ENCODE measurements at regions not wholly inside any gene's neighbourhood (a gene's known extent, or its start where the extent isn't known, plus 50 kb on each side); places are given as distances from the start of the nearest gene placed in this dataset.

GRCh38 chr12:87772401-87772800 lies 256.8 kb downstream of the C12orf50 start:
- CTCF ChIA-PET: no interaction called here
- DNase-seq (ENCODE audit: low read depth, low spot score) (no peak), FAIRE-seq (no peak)
- dilution Hi-C loops (cut with MboI; ENCODE audit: extremely low pct_ligation_motif_present, low sequenced_read_pairs): no loop called here
- POLR2A ChIA-PET: no interaction called here
- H3K4me3 ChIP-seq (replicated peaks in 1 of 3; ENCODE audit: insufficient read depth in 1 of 3, low read depth in 1 of 3, low read length in 3 of 3): no peak overlapping the region
- no peak overlapping the region for H3K9ac ChIP-seq (replicated peaks; ENCODE audit: extremely low read depth, insufficient read depth, low read length)
- H2AFZ ChIP-seq (ENCODE audit: low read depth, low read length): no peak overlapping the region
- no peaks in the 10 kb centered on the region for H3K4me1 ChIP-seq (ENCODE audit: control insufficient read depth, extremely low read depth, insufficient read depth, low read length)
- no peaks in the 10 kb centered on the region for H3K9me3 ChIP-seq (replicated peaks; ENCODE audit: control insufficient read depth, insufficient read depth, low read length)
- H3K36me3 ChIP-seq (ENCODE audit: control insufficient read depth in 2 of 2, extremely low read depth in 1 of 2, insufficient read depth in 2 of 2, low read length in 2 of 2): no peaks in the 10 kb centered on the region
- no peak overlapping the region for H3K27ac ChIP-seq (ENCODE audit: insufficient read depth, low read depth, low read length)
- no peaks in the 10 kb centered on the region for H3K79me2 ChIP-seq (ENCODE audit: control insufficient read depth, insufficient read depth, low read length)
- H4K20me1 ChIP-seq (replicated peaks; ENCODE audit: control insufficient read depth, extremely low read depth, insufficient read depth, low read length): no peaks in the 10 kb centered on the region
- H3K9me1 ChIP-seq (replicated peaks; ENCODE audit: control insufficient read depth, extremely low read depth, insufficient read depth, low read length): no peaks in the 10 kb centered on the region
- no peak overlapping the region for H3K4me2 ChIP-seq (ENCODE audit: insufficient read depth, low read length)
- TF ChIP-seq MAX (IDR thresholded peaks at IDR 0.05; ENCODE audit: insufficient read depth, insufficient read length) (no peak), FOS (IDR thresholded peaks at IDR 0.05; ENCODE audit: borderline replicate concordance, insufficient read depth, low read length) (no peak), CTCF (IDR thresholded peaks at IDR 0.05; ENCODE audit: extremely low read depth in 1 of 2, insufficient read depth in 1 of 2, low read depth in 1 of 2, low read length in 2 of 2) (no peak), EZH2 (IDR thresholded peaks at IDR 0.05; ENCODE audit: borderline replicate concordance, low read depth, low read length, severe bottlenecking) (no peak), GATA2 (IDR thresholded peaks at IDR 0.05; ENCODE audit: insufficient read depth, insufficient read length, low read depth, low read length) (no peak), POLR2A (IDR thresholded peaks at IDR 0.05; ENCODE audit: low read depth, low read length) (no peak), MYC (IDR thresholded peaks at IDR 0.05; ENCODE audit: low read depth, low read length) (no peak), JUN (IDR thresholded peaks at IDR 0.05; ENCODE audit: borderline replicate concordance, insufficient read depth, insufficient read length, low read depth) (no peak), POLR2AphosphoS5 (IDR thresholded peaks at IDR 0.05; ENCODE audit: insufficient read depth, low read depth, low read length) (no peak)
- intact Hi-C loops (cut with micrococcal nuclease): no loop called here
- H3K27me3 ChIP-seq (ENCODE audit: control insufficient read depth in 2 of 2, insufficient read depth in 2 of 2, low read length in 2 of 2): peaks cover 0 to 2% of the 10 kb centered on the region in 2 experiments
- BruUV-seq (replicated peaks): no TSS peak

Data from endothelial cell of umbilical vein (primary cell).